A549 (cell line): ENCODE measurements at regions not wholly inside any gene's neighbourhood (a gene's known extent, or its start where the extent isn't known, plus 50 kb on each side); places are given as distances from the start of the nearest gene placed in this dataset.

Source experiments
- CEBPB ChIP-seq, 2 experiments: fragments of >200 bp in 1 of 2; sonication (Bioruptor Twin) in 1 of 2; formaldehyde crosslinking in 1 of 2; IDR thresholded peaks; 2 replicates each; pipeline ENCODE4 v1.6.1; 2012 to 2016
- JUNB ChIP-seq: fragments of >200 bp; sonication (Bioruptor Twin); formaldehyde crosslinking; IDR thresholded peaks from 2 replicates; pipeline ENCODE4 v1.6.1; 2016
- MAZ ChIP-seq: fragments of 150-350 bp; IDR thresholded peaks from 2 replicates; pipeline ENCODE4 v1.6.1; 2014; ENCODE audit warnings: antibody characterized with exemption, low read depth, low read length, borderline replicate concordance
- POLR2A ChIP-seq: IDR thresholded peaks from 2 replicates; pipeline ENCODE4 v1.6.1; 2012; ENCODE audit warnings: mild to moderate bottlenecking, low read length
- RNF2 ChIP-seq: fragments of 200-600 bp; sonication (generic); IDR thresholded peaks from 2 replicates; pipeline ENCODE4 v1.6.1; 2016; ENCODE audit warnings: low read depth, mild to moderate bottlenecking, antibody characterized with exemption, moderate library complexity, borderline replicate concordance
- SMC3 ChIP-seq: fragments of >200 bp; sonication (Bioruptor Twin); formaldehyde crosslinking; IDR thresholded peaks from 3 replicates; pipeline ENCODE4 v1.6.1; 2018; ENCODE audit warnings: inconsistent platforms
- TF ChIP-seq, protein P1 (sequence below): fragments of >200 bp; sonication (Bioruptor Twin); formaldehyde crosslinking; IDR thresholded peaks from 3 replicates; pipeline ENCODE4 v1.5.1; 2016
- TF ChIP-seq, protein P2 (sequence below): fragments of 250-450 bp; sonication (Bioruptor Pico); IDR thresholded peaks from 2 replicates; pipeline ENCODE4 v1.5.0; 2021; ENCODE audit warnings: mild to moderate bottlenecking, moderate library complexity, borderline replicate concordance

DNA sequence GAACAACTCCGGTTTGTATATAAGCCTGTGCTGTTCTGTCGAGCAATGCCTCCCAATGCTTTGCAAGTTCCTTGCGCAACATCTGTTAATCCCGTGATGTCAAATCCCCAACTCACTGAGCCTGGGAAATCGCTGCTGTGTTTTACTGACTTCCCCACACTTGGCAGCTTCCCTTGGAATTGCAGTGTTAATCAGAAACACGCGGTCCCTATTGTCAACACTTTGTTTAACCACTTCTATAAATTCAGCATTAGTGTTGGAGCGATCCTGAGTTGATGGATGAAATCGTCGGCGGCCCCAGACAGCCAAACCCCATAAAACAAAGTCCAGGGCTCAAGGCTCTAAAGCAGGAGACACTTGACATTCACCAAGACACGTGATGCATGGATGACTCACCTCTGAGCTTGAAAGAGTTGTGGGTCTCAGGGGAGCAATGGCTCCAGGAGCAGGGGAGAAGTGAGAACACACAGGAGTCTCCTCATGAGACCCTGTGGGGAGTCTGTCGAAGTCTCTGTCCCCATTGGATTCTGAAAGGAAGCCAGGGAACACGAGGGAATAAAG is 555.3 kb downstream of the MIAT start:
- TF ChIP-seq, protein P1, sequence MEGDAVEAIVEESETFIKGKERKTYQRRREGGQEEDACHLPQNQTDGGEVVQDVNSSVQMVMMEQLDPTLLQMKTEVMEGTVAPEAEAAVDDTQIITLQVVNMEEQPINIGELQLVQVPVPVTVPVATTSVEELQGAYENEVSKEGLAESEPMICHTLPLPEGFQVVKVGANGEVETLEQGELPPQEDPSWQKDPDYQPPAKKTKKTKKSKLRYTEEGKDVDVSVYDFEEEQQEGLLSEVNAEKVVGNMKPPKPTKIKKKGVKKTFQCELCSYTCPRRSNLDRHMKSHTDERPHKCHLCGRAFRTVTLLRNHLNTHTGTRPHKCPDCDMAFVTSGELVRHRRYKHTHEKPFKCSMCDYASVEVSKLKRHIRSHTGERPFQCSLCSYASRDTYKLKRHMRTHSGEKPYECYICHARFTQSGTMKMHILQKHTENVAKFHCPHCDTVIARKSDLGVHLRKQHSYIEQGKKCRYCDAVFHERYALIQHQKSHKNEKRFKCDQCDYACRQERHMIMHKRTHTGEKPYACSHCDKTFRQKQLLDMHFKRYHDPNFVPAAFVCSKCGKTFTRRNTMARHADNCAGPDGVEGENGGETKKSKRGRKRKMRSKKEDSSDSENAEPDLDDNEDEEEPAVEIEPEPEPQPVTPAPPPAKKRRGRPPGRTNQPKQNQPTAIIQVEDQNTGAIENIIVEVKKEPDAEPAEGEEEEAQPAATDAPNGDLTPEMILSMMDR, result no peak
- TF ChIP-seq RNF2, result no peak
- TF ChIP-seq CEBPB (IDR thresholded peaks at IDR 0.05), result peak; percentile 93 to 97
- no peak for TF ChIP-seq POLR2A
- peak; percentile 84 for TF ChIP-seq JUNB
- peak; percentile 42; the same call in 2 of the 3 replicates for TF ChIP-seq SMC3
- no peak for TF ChIP-seq MAZ
- TF ChIP-seq, protein P2, sequence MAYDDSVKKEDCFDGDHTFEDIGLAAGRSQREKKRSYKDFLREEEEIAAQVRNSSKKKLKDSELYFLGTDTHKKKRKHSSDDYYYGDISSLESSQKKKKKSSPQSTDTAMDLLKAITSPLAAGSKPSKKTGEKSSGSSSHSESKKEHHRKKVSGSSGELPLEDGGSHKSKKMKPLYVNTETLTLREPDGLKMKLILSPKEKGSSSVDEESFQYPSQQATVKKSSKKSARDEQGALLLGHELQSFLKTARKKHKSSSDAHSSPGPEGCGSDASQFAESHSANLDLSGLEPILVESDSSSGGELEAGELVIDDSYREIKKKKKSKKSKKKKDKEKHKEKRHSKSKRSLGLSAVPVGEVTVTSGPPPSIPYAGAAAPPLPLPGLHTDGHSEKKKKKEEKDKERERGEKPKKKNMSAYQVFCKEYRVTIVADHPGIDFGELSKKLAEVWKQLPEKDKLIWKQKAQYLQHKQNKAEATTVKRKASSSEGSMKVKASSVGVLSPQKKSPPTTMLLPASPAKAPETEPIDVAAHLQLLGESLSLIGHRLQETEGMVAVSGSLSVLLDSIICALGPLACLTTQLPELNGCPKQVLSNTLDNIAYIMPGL, result no peak
